ENCODE measurements at regions not wholly inside any gene's neighbourhood (a gene's known extent, or its start where the extent isn't known, plus 50 kb on each side); places are given as distances from the start of the nearest gene placed in this dataset.

GRCh38 chr4:11765849-11766453, 337.3 kb upstream of the HS3ST1 start:
- Histone ChIP-seq H3K9me3 (ENCODE audit: low read length) (no peaks in the 10 kb centered on the region), H2AFZ (ENCODE audit: low read depth, low read length) (no peak overlapping the region), H3K27me3 (ENCODE audit: insufficient read depth, low read depth, low read length) (no peaks in the 10 kb centered on the region), H3K36me3 (ENCODE audit: insufficient read depth, low read length) (no peaks in the 10 kb centered on the region), H4K20me1 (ENCODE audit: insufficient read depth) (no peaks in the 10 kb centered on the region), H3K79me2 (replicated peaks; ENCODE audit: insufficient read depth, low read length) (no peaks in the 10 kb centered on the region), H3K27ac (ENCODE audit: low read length) (no peak overlapping the region), H3K9me2 (ENCODE audit: insufficient read depth, low read length) (no peaks in the 10 kb centered on the region), H3K4me3 (ENCODE audit: low read length) (no peak overlapping the region), H3F3A (ENCODE audit: insufficient read depth, low read length, poor library complexity, severe bottlenecking) (no peaks in the 10 kb centered on the region), H3K9ac (ENCODE audit: low read length) (no peak overlapping the region), H3K4me2 (ENCODE audit: low read length) (no peak overlapping the region)
- TF ChIP-seq SMC3 (conservative IDR thresholded peaks at IDR 0.05; ENCODE audit: poor library complexity) (no peak), EP300 (conservative IDR thresholded peaks at IDR 0.05; ENCODE audit: poor library complexity, severe bottlenecking) (no peak), MXI1 (conservative IDR thresholded peaks at IDR 0.05; ENCODE audit: poor library complexity, severe bottlenecking) (no peak), POLR2AphosphoS5 (IDR thresholded peaks at IDR 0.05) (no peak), RAD21 (conservative IDR thresholded peaks at IDR 0.05) (no peak), EZH2 (IDR thresholded peaks at IDR 0.05; ENCODE audit: borderline replicate concordance, insufficient read depth, low read length, poor library complexity, severe bottlenecking) (no peak), TAF1 (IDR thresholded peaks at IDR 0.05; ENCODE audit: low read depth) (no peak)
- TF ChIP-seq, protein P1, sequence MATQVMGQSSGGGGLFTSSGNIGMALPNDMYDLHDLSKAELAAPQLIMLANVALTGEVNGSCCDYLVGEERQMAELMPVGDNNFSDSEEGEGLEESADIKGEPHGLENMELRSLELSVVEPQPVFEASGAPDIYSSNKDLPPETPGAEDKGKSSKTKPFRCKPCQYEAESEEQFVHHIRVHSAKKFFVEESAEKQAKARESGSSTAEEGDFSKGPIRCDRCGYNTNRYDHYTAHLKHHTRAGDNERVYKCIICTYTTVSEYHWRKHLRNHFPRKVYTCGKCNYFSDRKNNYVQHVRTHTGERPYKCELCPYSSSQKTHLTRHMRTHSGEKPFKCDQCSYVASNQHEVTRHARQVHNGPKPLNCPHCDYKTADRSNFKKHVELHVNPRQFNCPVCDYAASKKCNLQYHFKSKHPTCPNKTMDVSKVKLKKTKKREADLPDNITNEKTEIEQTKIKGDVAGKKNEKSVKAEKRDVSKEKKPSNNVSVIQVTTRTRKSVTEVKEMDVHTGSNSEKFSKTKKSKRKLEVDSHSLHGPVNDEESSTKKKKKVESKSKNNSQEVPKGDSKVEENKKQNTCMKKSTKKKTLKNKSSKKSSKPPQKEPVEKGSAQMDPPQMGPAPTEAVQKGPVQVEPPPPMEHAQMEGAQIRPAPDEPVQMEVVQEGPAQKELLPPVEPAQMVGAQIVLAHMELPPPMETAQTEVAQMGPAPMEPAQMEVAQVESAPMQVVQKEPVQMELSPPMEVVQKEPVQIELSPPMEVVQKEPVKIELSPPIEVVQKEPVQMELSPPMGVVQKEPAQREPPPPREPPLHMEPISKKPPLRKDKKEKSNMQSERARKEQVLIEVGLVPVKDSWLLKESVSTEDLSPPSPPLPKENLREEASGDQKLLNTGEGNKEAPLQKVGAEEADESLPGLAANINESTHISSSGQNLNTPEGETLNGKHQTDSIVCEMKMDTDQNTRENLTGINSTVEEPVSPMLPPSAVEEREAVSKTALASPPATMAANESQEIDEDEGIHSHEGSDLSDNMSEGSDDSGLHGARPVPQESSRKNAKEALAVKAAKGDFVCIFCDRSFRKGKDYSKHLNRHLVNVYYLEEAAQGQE (IDR thresholded peaks at IDR 0.05; ENCODE audit: borderline replicate concordance) = no peak
- TF ChIP-seq, protein P2, sequence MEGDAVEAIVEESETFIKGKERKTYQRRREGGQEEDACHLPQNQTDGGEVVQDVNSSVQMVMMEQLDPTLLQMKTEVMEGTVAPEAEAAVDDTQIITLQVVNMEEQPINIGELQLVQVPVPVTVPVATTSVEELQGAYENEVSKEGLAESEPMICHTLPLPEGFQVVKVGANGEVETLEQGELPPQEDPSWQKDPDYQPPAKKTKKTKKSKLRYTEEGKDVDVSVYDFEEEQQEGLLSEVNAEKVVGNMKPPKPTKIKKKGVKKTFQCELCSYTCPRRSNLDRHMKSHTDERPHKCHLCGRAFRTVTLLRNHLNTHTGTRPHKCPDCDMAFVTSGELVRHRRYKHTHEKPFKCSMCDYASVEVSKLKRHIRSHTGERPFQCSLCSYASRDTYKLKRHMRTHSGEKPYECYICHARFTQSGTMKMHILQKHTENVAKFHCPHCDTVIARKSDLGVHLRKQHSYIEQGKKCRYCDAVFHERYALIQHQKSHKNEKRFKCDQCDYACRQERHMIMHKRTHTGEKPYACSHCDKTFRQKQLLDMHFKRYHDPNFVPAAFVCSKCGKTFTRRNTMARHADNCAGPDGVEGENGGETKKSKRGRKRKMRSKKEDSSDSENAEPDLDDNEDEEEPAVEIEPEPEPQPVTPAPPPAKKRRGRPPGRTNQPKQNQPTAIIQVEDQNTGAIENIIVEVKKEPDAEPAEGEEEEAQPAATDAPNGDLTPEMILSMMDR (IDR thresholded peaks at IDR 0.05; ENCODE audit: poor library complexity, severe bottlenecking) = no peak

GRCh38 chr4:11748164-11748872, 319.6 kb upstream of the HS3ST1 start:
- no peak for TF ChIP-seq TAF1 (IDR thresholded peaks at IDR 0.05; ENCODE audit: low read depth)
- TF ChIP-seq POLR2AphosphoS5 (IDR thresholded peaks at IDR 0.05) = no peak
- TF ChIP-seq, protein P2 (IDR thresholded peaks at IDR 0.05; ENCODE audit: poor library complexity, severe bottlenecking) = no peak
- TF ChIP-seq EP300 (conservative IDR thresholded peaks at IDR 0.05; ENCODE audit: poor library complexity, severe bottlenecking) = no peak
- TF ChIP-seq EZH2 (IDR thresholded peaks at IDR 0.05; ENCODE audit: borderline replicate concordance, insufficient read depth, low read length, poor library complexity, severe bottlenecking) = no peak
- no peak for TF ChIP-seq RAD21 (conservative IDR thresholded peaks at IDR 0.05)
- H3K4me3 ChIP-seq (ENCODE audit: low read length) = no peak overlapping the region
- no peak overlapping the region for H2AFZ ChIP-seq (ENCODE audit: low read depth, low read length)
- no peaks in the 10 kb centered on the region for H3K36me3 ChIP-seq (ENCODE audit: insufficient read depth, low read length)
- H3K79me2 ChIP-seq (replicated peaks; ENCODE audit: insufficient read depth, low read length) = no peaks in the 10 kb centered on the region
- no peak overlapping the region for H3K4me2 ChIP-seq (ENCODE audit: low read length)
- no peak overlapping the region for H3K9ac ChIP-seq (ENCODE audit: low read length)
- H3K27ac ChIP-seq (ENCODE audit: low read length) = no peak overlapping the region
- no peaks in the 10 kb centered on the region for H3K27me3 ChIP-seq (ENCODE audit: insufficient read depth, low read depth, low read length)
- no peaks in the 10 kb centered on the region for H3K9me2 ChIP-seq (ENCODE audit: insufficient read depth, low read length)
- no peaks in the 10 kb centered on the region for H3K9me3 ChIP-seq (ENCODE audit: low read length)
- H3F3A ChIP-seq (ENCODE audit: insufficient read depth, low read length, poor library complexity, severe bottlenecking) = no peaks in the 10 kb centered on the region
- H4K20me1 ChIP-seq (ENCODE audit: insufficient read depth) = no peaks in the 10 kb centered on the region
